ENCODE measurements at regions not wholly inside any gene's neighbourhood (a gene's known extent, or its start where the extent isn't known, plus 50 kb on each side); places are given as distances from the start of the nearest gene placed in this dataset.

DNA sequence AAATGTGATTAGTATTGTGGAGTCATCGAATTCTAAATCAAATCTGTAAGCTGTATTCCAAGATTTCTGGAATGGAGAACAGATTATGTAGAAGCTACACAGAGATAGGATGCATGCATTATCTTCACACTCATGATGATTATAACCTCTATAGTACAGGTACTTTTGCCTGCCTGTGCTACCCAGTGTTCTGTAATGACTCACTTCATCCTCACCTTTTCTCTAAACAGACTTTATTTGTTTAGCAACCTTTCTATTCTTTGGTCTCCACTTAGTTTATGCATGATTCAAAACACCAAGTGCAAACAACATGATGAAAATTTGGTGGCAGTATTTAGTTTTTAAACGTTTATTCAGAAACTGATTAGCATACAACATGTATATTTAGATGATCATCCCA is 68.4 kb upstream of the PRPS1L1 start:
- TF ChIP-seq SP1 (IDR thresholded peaks at IDR 0.05): no peak
- no peak for TF ChIP-seq L3MBTL2 (conservative IDR thresholded peaks at IDR 0.05)
- TF ChIP-seq FOXM1 (IDR thresholded peaks at IDR 0.05; ENCODE audit: borderline replicate concordance): no peak
- TF ChIP-seq SUZ12 (IDR thresholded peaks at IDR 0.05): no peak
